ENCODE measurements at regions not wholly inside any gene's neighbourhood (a gene's known extent, or its start where the extent isn't known, plus 50 kb on each side); places are given as distances from the start of the nearest gene placed in this dataset.

GRCh38 chr2:122033778-122034177 is 278.3 kb downstream of the TSN start:
- H4K8ac ChIP-seq (ENCODE audit: extremely low read depth, insufficient read depth, low read length), result no peak overlapping the region
- H2BK20ac ChIP-seq (ENCODE audit: low read length), result no peak overlapping the region
- no peak overlapping the region for H3K9ac ChIP-seq (replicated peaks in 1 of 4; ENCODE audit: extremely low read depth in 1 of 4, low read depth in 3 of 4, low read length in 3 of 4)
- no peaks in the 10 kb centered on the region for H3K9me3 ChIP-seq (ENCODE audit: insufficient read depth in 2 of 2, low read depth in 1 of 2, low read length in 1 of 2)
- H3K23ac ChIP-seq (ENCODE audit: insufficient read length), result no peak overlapping the region
- no peak overlapping the region for H3K4me3 ChIP-seq (ENCODE audit: extremely low read depth in 1 of 4, insufficient read depth in 2 of 4, low read depth in 3 of 4, low read length in 4 of 4)
- 93% methylated on average over 3 of the region's 3 CpGs; no CpG with 5 or more reads in 1 of the 2 experiments for WGBS, 2 experiments (ENCODE audit: extremely low coverage in 1 of 2, insufficient coverage in 1 of 2, insufficient read length in 1 of 2, insufficient replicate concordance in 2 of 2, low coverage in 1 of 2, low lambda C conversion rate in 2 of 2, missing lambda C conversion rate in 1 of 2)
- ChIA-PET POLR2A (ENCODE audit: partially characterized antibody) (no interaction called here), CTCF (ENCODE audit: partially characterized antibody) (interaction anchor here (1.3 kb wide), 1 partner anchor 7 kb away, joined by 3 read pairs; no protein-coding TSS in a partner anchor)
- no peaks in the 10 kb centered on the region for H3K79me2 ChIP-seq (ENCODE audit: control insufficient read depth in 1 of 2, insufficient read depth in 2 of 2, low read length in 2 of 2)
- no peak overlapping the region for H2BK5ac ChIP-seq (ENCODE audit: low read depth, low read length)
- no peak overlapping the region for H3K4me2 ChIP-seq (ENCODE audit: insufficient read depth in 1 of 2, low read depth in 2 of 2, low read length in 2 of 2)
- peaks cover 3 to 10% (median 7%) of the 10 kb centered on the region in 4 experiments; a peak in 5 of 7 replicates for H3K4me1 ChIP-seq (replicated peaks in 1 of 4; ENCODE audit: control insufficient read depth in 3 of 4, insufficient read depth in 4 of 4, low read length in 3 of 4)
- TF ChIP-seq MAX (IDR thresholded peaks at IDR 0.05), result no peak
- TF ChIP-seq RBBP5 (IDR thresholded peaks at IDR 0.05; ENCODE audit: borderline replicate concordance, low read depth, low read length), result no peak
- TF ChIP-seq TAF1 (IDR thresholded peaks at IDR 0.05; ENCODE audit: low read depth, low read length), result no peak
- no peak for TF ChIP-seq GTF2F1 (IDR thresholded peaks at IDR 0.05; ENCODE audit: borderline replicate concordance, low read depth, low read length)
- no peak for TF ChIP-seq TCF12 (IDR thresholded peaks at IDR 0.05; ENCODE audit: low read depth, low read length)
- no peaks in the 10 kb centered on the region for H4K20me1 ChIP-seq (replicated peaks in 1 of 2; ENCODE audit: control insufficient read depth in 1 of 2, insufficient read depth in 2 of 2, low read length in 2 of 2)
- DNase-seq (ENCODE audit: low read depth in 1 of 2, low spot score in 2 of 2) (no peak), FAIRE-seq (no peak)
- no peaks in the 10 kb centered on the region for H3K23me2 ChIP-seq (ENCODE audit: low read depth, low read length)
- no peak overlapping the region for H2AK5ac ChIP-seq (ENCODE audit: low read depth, low read length)
- no peak overlapping the region for H4K91ac ChIP-seq (replicated peaks; ENCODE audit: insufficient read length, low read length)
- H2BK120ac ChIP-seq (replicated peaks; ENCODE audit: low read depth, low read length), result no peak overlapping the region
- H3K79me1 ChIP-seq (ENCODE audit: low read depth, low read length), result no peaks in the 10 kb centered on the region
- H3K14ac ChIP-seq (ENCODE audit: insufficient read length), result no peak overlapping the region
- H3K18ac ChIP-seq (ENCODE audit: extremely low read depth, low read length), result no peak overlapping the region
- no peak overlapping the region for H2BK15ac ChIP-seq (ENCODE audit: low read length)
- no peak overlapping the region for H3K4ac ChIP-seq (replicated peaks; ENCODE audit: insufficient read length, low read depth, low read length)
- H3K36me3 ChIP-seq (ENCODE audit: control insufficient read depth in 2 of 4, insufficient read depth in 4 of 4, low read length in 3 of 4), result no peaks in the 10 kb centered on the region
- H2BK12ac ChIP-seq (ENCODE audit: low read depth, low read length), result no peak overlapping the region
- H3K27me3 ChIP-seq (replicated peaks in 1 of 4; ENCODE audit: control insufficient read depth in 3 of 4, extremely low read depth in 1 of 4, insufficient read depth in 3 of 4, low read length in 3 of 4), result no peaks in the 10 kb centered on the region
- no peak overlapping the region for H3K27ac ChIP-seq (ENCODE audit: low read depth, low read length)
- no peak overlapping the region for H3K56ac ChIP-seq (replicated peaks; ENCODE audit: insufficient read length, low read depth, low read length)
- no peak overlapping the region for H2AFZ ChIP-seq (ENCODE audit: low read length)
- no peak overlapping the region for H4K5ac ChIP-seq (ENCODE audit: insufficient read length, low read depth, low read length)
